ENCODE measurements at regions not wholly inside any gene's neighbourhood (a gene's known extent, or its start where the extent isn't known, plus 50 kb on each side); places are given as distances from the start of the nearest gene placed in this dataset.
"Not testable (repeated sequence)": the region's sequence is repeated elsewhere in the genome, so short reads cannot be mapped to it uniquely, and the experiment has no call there.

- Histone ChIP-seq H3K9me3 (no peaks in the 10 kb centered on the region), H3K4me1 (no peaks in the 10 kb centered on the region), H3K4me3 (ENCODE audit: low read depth, low read length) (no peak overlapping the region), H3K27me3 (no peaks in the 10 kb centered on the region), H3K36me3 (no peaks in the 10 kb centered on the region)
- TF ChIP-seq CTCF (IDR thresholded peaks at IDR 0.05; ENCODE audit: low read depth, low read length) = no peak
- DNase-seq = no peak
Measured at GRCh38 chr16:26453215-26453614, 613.5 kb upstream of the C16orf82 start.

- no peak overlapping the region for H3K4me3 ChIP-seq (ENCODE audit: low read depth, low read length)
- no peaks in the 10 kb centered on the region; the same call in 1 of the 2 replicates for H3K9me3 ChIP-seq
- no peaks in the 10 kb centered on the region for H3K4me1 ChIP-seq
- no peaks in the 10 kb centered on the region for H3K36me3 ChIP-seq
- TF ChIP-seq CTCF (IDR thresholded peaks at IDR 0.05; ENCODE audit: low read depth, low read length) = no peak
- no peaks in the 10 kb centered on the region for H3K27me3 ChIP-seq
- DNase-seq = no peak
Measured at GRCh38 chr16:26454102-26454501, 612.6 kb upstream of the C16orf82 start.

- no peaks in the 10 kb centered on the region for H3K27me3 ChIP-seq
- no peaks in the 10 kb centered on the region for H3K4me1 ChIP-seq
- no peaks in the 10 kb centered on the region; the same call in 1 of the 2 replicates for H3K9me3 ChIP-seq
- no peak for DNase-seq
- TF ChIP-seq CTCF (IDR thresholded peaks at IDR 0.05; ENCODE audit: low read depth, low read length) = no peak
- no peak overlapping the region for H3K4me3 ChIP-seq (ENCODE audit: low read depth, low read length)
- H3K36me3 ChIP-seq = no peaks in the 10 kb centered on the region
Measured at GRCh38 chr16:26456074-26456473, 610.7 kb upstream of the C16orf82 start.

GRCh38 chr16:26457095-26457494 is 609.6 kb upstream of the C16orf82 start:
- Histone ChIP-seq H3K4me1 (no peaks in the 10 kb centered on the region), H3K4me3 (ENCODE audit: low read depth, low read length) (no peak overlapping the region), H3K9me3 (no peaks in the 10 kb centered on the region; the same call in 1 of the 2 replicates), H3K27me3 (no peaks in the 10 kb centered on the region), H3K36me3 (no peaks in the 10 kb centered on the region)
- TF ChIP-seq CTCF (IDR thresholded peaks at IDR 0.05; ENCODE audit: low read depth, low read length) = no peak
- DNase-seq = no peak

- DNase-seq = no peak
- no peaks in the 10 kb centered on the region for H3K4me1 ChIP-seq
- H3K9me3 ChIP-seq = no peaks in the 10 kb centered on the region; the same call in 1 of the 2 replicates
- no peak for TF ChIP-seq CTCF (IDR thresholded peaks at IDR 0.05; ENCODE audit: low read depth, low read length)
- H3K27me3 ChIP-seq = no peaks in the 10 kb centered on the region
- no peak overlapping the region for H3K4me3 ChIP-seq (ENCODE audit: low read depth, low read length)
- H3K36me3 ChIP-seq = no peaks in the 10 kb centered on the region
Measured at GRCh38 chr16:26457882-26458281, 608.8 kb upstream of the C16orf82 start.

GRCh38 chr16:26464576-26465266 is 602.0 kb upstream of the C16orf82 start:
- no peak for DNase-seq
- no peaks in the 10 kb centered on the region for H3K4me1 ChIP-seq
- no peaks in the 10 kb centered on the region for H3K9me3 ChIP-seq
- no peak overlapping the region for H3K4me3 ChIP-seq (ENCODE audit: low read depth, low read length)
- TF ChIP-seq CTCF (IDR thresholded peaks at IDR 0.05; ENCODE audit: low read depth, low read length) = no peak
- H3K36me3 ChIP-seq = no peaks in the 10 kb centered on the region
- no peaks in the 10 kb centered on the region for H3K27me3 ChIP-seq

GRCh38 chr16:26474405-26474804 is 592.3 kb upstream of the C16orf82 start:
- not testable (repeated sequence) for H3K4me3 ChIP-seq (ENCODE audit: low read depth, low read length); H3K27me3 ChIP-seq; H3K9me3 ChIP-seq; H3K4me1 ChIP-seq; H3K36me3 ChIP-seq; DNase-seq
